GM18519 (cell line): ENCODE measurements at regions not wholly inside any gene's neighbourhood (a gene's known extent, or its start where the extent isn't known, plus 50 kb on each side); places are given as distances from the start of the nearest gene placed in this dataset.

Experiments used
- ATAC-seq: cut with Tn5 transposase; IDR thresholded peaks from one replicate; pipeline ENCODE4 v1.9.1; 2021; ENCODE audit warnings: mild to moderate bottlenecking, moderate library complexity; ENCODE audit not compliant: unreplicated experiment, low FRiP score

DNA sequence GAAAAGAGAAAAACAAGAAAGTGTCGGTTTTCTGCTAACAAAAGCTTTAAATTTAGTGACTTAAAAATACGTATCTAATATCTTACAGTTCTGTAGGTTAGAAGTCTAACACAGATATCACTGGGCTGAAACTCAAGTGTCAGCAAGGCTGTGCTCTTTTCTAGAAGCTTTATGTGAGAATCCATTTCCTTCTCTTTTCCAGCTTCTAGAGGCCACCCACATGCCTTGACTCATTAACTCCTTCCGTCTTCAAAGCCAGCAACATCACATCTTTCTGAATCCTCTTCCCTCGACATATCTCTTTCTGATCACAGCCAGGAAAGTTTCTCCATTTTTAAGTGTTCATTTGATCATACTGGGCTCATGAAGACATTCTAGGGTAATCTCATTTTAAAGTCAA, 262.0 kb downstream of the MAFB start:
- ATAC-seq = no peak

DNA sequence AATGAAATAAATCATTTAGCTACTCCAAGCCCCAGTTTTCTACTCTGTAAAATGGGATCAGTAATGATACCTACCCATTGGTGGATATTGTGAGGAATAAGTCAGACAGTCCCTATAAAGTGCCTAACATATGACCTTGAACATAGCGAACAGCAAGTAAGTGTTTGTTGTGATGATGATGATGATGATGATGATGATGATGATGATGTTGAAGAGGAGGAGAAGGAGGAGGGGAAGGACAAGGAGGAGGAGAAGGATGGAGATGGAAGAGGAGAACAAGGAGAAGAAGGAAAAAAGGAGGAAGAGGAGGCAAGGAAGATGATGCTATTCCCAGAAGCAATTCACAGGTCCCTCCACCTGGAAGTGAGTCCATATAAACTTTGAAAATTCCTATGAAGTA, 264.3 kb downstream of the MAFB start:
- ATAC-seq = no peak

DNA sequence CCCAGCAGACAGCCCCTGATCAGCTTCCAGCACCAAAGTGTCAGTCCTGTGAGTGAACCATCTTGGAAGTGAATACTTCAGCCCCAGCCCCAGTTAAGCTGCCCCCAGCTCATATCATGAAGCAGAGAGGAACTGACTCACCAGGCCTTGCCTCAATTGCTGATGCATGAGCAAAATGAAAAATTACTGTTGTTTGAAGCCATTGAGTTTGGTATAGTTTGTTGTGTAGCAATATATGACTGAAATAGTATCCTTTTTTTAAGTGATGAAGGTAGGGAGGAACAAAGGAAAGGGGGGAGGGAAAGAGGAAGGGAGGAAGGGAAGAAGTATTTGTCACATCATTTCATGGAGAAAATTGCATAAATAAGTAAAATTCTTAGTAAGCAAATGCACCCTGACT, 266.4 kb downstream of the MAFB start:
- ATAC-seq = no peak

DNA sequence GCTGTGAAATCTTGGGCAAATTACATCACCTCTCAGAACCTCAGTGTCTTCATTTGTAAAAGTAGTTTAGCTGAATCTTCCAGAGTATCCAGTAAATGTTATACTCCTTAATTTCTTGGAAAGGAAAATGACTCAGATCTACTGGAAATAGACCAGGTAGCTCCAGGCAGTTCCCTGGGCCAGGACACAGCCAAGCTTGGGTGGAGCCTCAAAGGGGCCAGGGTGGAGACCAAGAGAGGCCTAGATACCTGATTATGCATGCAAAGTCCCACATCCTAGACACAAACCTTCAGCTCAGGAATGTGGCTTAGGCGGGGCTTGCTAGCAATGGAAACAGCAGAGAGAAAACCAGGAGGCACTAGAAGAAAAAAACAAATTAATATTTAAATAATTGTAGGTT, 272.8 kb downstream of the MAFB start:
- no peak for ATAC-seq

DNA sequence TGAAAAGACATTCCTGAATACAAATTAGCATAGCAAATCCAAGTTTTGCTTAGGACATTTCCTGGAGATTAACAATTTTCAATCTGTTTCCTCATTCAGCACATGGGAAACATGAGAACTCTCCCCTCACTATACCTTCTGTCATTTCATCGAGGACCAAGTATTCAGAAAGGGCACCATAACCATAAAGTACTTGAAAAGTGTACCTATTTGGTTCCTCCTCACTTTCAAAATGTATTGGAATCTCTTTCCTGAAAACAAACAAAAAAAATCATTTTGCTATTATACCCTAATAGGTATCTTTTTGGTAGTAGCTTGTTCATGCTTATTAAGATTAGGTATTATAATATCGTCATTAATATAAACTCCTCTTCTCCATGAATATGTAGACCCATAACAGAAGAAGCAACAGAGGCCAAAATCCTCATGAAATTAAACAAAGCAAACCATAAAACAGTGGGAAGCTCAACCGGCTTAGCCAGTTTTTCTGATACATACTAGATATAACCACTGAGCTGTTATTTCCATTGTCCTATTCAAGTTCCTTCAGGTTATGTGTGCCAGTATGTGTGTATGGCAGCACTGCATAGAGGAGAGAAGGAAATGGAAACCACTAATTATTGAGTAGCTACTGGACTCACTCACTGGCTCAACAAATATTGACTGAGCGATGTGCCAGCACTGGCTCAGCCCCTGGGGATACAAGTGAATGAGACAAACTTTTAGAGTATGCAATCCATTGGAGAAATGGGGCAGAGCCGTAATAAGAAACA, 274.0 kb downstream of the MAFB start:
- ATAC-seq = no peak

DNA sequence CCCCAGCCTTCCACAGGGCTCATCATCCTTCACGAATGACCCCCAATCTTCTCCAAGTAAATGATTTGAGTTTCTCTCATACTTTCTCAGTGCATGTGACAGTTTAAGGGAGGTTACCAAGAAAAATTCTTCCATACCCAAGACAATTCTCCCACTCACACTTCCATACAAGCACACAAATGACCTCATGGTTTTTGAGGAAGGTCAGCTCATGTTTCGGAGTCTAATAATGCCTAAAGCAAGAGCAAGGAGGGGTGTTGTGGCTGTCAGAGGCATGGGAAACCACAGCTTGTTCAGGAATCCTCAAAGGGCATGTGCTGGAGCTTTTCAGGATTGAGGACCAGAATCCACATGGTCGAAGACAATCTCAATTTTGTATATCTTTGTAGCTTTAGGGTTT, 279.0 kb downstream of the MAFB start:
- ATAC-seq = no peak

DNA sequence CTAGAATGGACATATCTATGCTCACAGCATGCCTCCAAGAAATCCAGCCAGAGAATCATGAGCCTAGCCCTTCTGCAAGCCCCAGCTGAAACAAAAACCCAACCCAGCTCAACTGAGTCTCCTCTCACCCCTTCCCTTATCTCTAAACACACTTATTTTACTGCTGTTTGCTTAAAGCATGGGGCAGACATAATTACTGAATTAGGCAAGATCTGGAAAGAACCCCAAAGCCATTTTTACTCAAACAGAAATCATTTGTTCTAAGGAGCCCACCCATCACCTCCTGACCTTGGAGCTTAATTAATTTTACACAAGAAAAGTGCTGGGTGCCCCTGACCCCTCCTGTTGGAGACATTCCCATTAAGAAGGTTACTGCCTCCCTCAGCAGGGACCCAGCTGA, 291.6 kb downstream of the MAFB start:
- no peak for ATAC-seq

DNA sequence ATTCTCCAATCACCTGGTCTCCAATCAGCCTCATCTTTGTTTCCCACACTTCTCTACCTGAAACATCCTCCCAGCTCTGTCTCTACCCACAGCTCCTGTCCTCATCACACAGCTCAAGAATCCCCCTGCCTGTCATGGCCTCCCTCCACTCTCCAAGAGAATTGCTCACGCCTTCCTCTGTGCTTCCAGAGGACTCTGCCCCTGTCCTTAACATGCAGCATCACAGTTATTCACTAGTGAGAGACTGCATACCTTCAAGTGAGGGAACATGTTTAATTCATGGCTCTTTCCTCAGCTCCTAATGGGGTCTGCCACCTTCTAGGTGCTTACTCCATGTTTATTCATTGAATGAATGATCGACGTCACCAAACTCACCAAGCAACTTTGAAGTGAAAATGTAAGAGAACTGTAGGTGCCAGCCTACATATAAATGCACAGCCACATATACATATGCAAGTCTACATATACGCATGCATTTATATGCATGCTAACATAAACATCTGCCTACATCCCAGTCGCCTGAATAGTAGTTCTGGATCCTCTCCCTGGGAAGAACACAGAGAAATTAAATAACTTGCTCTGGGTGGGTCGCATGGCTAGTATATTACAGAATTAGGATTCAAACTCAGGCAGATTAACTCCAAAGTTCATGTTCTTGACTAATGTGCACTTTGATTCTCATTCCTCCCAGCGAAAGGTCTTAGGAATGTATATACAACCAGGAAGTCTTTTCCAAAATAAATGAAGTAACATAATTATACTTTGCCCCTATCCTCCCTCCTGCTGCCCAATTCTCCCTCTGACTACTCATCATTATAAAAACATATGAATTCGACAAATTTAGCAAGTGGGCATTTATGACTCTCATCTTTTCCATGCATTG, 295.6 kb downstream of the MAFB start:
- ATAC-seq = no peak

DNA sequence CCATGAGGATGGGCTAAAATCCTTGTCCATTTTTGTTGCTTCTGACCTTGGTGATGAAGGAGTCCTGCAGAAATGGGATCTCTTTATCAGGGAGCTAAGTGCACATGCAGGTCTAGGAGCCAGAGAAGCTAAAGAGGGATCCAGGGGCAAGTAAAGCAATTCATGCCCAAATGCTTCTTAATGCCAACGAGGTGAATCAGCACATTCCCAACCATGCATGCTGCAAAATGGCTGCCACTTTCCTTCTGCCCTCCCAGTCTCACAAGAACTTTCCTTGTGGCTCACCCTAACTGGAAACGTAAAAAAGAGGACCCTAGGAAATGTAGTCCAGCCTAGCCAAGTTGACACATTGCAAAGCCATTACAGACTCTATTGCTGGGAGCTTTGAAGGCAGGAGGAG, 298.4 kb downstream of the MAFB start:
- no peak for ATAC-seq

DNA sequence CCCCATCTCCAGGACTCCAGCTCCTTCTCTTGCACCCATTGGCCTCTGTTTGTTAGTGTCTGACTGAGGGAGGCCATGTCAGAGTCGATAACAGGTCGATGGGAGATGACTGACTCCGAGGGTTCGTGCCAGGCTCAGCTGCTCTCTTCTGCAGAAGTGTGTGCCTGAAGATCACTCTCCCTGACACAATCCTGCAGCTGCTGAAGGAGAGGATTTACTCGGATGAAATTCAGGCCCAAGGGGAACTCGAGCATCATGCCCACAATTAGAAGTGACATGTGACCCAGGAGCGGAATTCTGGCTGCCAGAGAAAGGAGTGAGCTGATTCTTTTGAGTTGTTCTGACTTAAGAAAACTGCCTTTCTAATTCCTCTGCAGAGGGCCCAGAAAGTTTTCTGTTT, 318.2 kb downstream of the MAFB start:
- ATAC-seq = no peak

DNA sequence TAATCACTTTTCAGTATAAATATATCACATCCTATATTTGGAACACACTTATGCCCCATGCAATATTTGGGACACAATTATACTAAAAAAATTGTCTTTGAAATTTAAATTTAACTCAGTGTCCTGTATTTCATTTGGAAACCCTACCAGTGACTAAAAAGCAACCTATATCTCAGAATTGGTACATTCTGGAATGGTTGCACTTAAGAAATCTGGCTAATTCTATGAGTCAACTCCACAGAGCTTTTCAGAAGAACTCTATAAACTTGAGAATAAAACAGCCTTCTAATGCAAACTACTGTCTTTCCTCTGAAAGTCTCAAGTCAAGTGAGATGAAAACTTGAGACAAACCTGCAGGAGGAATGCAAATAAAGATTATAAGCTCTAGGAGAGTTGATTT, 320.2 kb downstream of the MAFB start:
- ATAC-seq = no peak

DNA sequence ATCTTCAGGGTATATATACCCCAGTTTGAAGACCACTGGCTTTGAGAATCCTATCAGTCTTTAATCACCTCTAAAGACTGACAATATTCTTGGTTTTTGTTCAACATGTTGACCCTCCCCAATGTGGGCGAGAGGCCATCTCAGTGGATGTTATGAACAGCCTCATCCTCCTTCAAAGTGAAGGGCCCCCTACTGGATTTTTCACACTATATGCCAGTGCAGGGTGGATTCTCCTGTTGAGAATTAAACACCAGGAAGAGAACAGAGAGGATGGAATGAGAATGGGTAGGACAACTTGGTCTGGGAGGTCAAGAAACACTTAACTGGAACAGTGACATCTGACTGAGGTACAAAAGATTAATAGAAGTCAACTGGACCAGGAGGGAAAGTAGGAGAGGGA, 327.1 kb downstream of the MAFB start:
- ATAC-seq = no peak

DNA sequence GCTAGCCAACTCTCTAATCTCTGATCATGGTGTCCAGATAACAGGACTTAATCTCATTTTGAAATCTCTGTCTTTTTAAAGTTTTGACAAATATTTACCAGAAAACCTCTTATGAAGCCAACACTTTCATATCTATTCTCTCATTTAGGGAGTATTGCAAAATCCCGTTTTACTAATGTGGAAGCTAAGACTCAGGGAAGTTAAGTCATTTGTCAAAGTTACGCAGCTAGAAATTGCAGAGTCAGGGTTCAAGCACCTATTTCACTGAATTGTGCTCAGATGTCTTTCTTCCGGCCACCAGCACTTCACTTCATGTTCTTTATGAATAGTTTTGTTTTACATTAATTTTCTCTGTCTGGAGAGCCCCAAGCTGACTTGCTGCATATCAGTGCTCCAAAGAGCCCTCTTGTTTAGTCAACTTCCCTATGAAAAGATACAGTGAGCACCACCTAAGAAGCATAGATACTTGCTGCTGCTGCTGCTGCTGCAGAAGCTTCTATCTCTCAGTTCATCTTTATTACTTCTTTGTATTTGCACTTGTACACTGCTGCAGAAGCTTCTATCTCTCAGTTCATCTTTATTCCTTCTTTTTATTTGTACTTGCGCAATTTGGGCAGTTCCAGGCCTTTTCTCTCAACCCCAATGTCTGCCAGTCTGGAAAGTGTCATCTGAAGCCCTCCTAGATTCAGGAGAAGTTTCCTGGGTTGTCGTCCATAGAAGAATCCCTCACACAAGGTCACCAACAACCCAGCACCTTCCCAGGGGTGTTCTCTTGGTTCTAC, 329.7 kb downstream of the MAFB start:
- no peak for ATAC-seq

DNA sequence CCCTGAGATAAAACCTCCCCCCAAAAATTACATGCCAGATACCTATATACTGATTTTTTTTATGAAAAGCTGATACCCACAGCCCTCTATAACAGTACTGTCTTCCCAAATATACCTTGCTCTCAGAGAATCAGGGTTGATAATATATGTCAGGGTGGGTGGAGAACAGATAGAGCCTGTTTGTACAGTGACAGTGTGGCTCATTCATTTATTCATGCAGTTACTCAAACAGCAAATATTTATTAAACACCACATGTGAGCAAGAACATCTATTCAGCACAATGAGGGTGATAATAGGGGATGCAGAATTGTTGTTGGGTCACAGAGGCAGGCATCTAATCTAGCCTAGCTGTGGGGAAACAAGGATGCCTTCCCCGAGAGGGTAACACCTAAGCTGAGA, 334.2 kb downstream of the MAFB start:
- ATAC-seq = no peak

DNA sequence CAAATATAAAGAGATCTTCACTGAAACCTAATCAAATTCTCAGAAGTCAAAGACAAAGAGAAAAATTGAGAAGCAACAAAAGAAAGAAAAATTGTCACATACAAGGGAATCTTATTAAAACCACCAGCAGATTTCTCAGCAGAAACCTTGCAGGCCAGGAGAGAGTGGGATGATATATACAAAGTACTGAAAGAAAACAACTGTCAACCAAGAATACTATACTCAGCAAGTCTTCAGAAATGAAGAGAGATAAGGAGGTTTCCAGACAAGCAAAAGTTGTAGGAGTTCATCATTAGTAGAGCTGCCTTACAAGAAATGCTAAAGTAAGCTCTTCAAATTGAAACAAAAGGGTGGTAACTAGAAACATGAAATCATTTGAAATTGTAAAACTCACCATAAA, 345.6 kb downstream of the MAFB start:
- ATAC-seq = no peak

DNA sequence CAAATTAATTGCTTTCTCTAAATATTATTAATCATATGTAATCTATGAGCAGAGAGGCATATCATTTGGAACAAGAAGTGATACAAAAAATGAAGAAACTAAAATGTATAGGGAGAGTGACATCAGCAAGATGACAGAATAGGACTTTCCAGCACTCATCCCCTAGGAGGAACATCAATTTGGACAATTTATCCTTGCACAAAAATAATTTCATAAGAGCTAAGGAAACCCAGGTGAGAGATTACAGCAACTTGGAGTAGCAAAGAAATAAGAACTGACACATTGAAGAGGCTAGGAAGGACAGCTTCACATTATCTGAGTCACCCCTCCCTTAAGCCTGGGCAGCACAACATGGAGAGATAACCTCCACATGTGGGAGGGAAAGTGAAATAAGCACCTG, 347.5 kb downstream of the MAFB start:
- ATAC-seq = no peak

DNA sequence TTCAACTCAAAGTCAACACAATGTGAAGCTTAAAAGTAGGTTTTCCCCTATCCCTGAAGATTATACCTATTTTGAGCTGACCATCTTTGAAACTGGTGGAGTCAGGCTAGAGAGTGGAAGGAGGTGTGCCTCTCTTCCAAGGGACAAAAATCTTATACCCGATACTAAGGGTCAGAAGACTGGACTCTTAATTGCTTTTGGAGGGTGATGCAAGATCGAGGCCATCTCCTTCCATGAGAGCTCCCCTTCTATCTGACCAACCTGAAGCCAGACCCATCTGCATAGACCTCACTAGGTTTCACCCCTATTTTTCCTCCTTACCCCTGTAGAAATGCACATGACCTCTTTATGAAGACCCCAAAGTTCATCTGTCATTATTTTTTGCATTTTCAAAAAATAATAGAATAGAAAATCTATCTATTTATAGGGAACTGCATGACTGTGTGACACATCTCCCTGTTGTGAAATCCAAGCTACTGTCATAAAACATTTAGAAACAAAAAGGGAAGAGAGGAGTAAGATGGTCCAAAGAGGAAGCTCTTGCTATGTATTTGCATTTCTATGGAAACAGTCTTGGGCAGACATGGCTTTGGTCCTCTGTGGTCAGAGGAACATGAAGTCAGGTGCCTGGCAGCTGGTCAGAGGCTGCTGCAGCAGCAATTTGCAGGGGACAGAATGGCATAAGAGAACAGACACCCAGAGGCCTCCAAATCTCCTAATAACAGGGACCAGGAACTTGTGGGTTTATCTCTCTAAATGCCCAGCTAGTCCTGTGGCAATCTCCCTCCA, 349.2 kb downstream of the MAFB start:
- no peak for ATAC-seq

DNA sequence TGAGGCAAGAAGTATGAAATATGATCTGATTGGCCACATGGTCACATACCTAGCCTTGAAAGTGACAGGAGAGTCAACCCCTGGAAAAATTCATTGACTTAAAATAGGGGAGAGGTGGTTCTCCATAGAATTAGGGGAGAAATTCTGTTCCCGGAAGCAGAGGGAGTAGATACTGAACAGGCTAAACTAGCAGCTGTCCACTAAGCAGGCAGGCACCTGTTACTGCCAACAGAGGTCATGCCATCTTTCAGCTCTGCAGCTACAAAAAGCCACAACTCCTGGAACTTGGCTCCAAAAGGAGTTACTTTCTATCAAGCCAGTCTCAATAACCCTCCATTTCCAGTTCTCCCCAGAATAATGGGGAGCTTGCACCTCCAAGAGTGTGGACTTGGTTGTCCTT, 352.5 kb downstream of the MAFB start:
- ATAC-seq = no peak

DNA sequence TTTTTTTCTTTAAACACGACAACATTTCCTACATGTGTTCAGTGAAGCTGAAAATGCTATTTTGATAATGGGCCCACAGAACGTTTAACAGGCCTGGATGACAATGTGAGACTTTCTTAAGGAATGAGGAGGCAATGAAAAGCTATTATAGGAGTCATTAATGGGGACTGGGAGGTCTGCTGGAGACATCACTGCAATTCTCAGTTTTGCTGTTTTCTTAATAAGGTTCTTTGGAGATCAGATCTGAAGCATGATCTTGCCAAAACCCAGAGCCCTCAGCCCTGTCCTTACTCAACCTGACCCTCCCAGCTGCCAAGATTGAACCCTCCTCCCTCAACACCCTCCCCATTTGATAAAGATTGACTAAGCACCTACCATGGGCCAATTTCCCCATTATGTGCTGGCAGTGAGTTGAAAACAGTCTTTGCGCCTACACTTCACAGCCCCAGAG, 353.1 kb downstream of the MAFB start:
- ATAC-seq = no peak

DNA sequence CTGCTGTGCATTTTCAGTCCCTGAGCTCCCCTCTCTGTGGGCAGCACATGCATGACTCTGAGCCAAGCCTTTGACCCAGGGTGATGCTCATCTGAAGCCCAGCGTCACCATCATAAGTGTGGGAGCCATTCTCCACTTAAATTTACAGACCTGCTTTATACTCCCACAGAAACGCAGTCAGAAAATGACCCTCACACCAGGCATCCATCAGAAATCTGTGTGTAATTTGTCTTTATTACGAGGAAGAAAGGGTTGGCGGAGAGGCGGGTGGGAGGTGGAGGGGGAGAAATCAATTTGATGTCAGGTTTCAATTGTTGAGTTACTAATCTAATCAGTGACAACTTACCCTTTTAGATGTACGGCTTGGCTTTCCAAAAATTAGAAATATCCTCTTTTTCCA, 353.6 kb downstream of the MAFB start:
- no peak for ATAC-seq
